Thymus (tissue), 11 donors: ENCODE measurements at regions not wholly inside any gene's neighbourhood (a gene's known extent, or its start where the extent isn't known, plus 50 kb on each side); places are given as distances from the start of the nearest gene placed in this dataset.
"Not testable (repeated sequence)": the region's sequence is repeated elsewhere in the genome, so short reads cannot be mapped to it uniquely, and the experiment has no call there.

ENCODE experiments used
- DNase-seq, 9 donors: peaks; one replicate each; pipeline ENCODE4 v3.0.0-alpha.2; 2013; ENCODE audit warnings: low spot score in 9 of 9, low read depth in 6 of 9, missing footprints in 1 of 9
- H3K27ac ChIP-seq, 2 donors: one replicate each; pipeline ENCODE4 v1.5.1; 2013; ENCODE audit warnings: control low read depth in 1 of 2, low read depth in 1 of 2, low read length in 1 of 2, mild to moderate bottlenecking in 1 of 2, moderate library complexity in 1 of 2
- H3K27me3 ChIP-seq, 2 donors: one replicate each; pipeline ENCODE4 v1.5.1; 2013; ENCODE audit warnings: low read length in 1 of 2; ENCODE audit not compliant: control insufficient read depth in 2 of 2, insufficient read depth in 1 of 2
- H3K36me3 ChIP-seq, 2 donors: one replicate each; pipeline ENCODE4 v1.5.1; 2013; ENCODE audit warnings: low read length in 1 of 2, mild to moderate bottlenecking in 1 of 2, moderate library complexity in 1 of 2; ENCODE audit not compliant: control insufficient read depth in 2 of 2, insufficient read depth in 2 of 2
- H3K4me1 ChIP-seq, 2 donors: one replicate each; pipeline ENCODE4 v1.5.1; 2013; ENCODE audit warnings: low read length in 2 of 2; ENCODE audit not compliant: control insufficient read depth in 2 of 2, insufficient read depth in 2 of 2
- H3K4me3 ChIP-seq, 2 donors: one replicate each; pipeline ENCODE4 v1.5.1; 2013; ENCODE audit warnings: low read length in 2 of 2, control low read depth in 1 of 2, mild to moderate bottlenecking in 1 of 2
- H3K9me3 ChIP-seq, 2 donors: one replicate each; pipeline ENCODE4 v1.5.1; 2013; ENCODE audit warnings: low read length in 1 of 2, mild to moderate bottlenecking in 1 of 2; ENCODE audit not compliant: control insufficient read depth in 2 of 2, insufficient read depth in 1 of 2
- WGBS: extraction: QIAGEN DNeasy Blood & Tissue Kit; methylation state at CpG from one replicate; pipeline ENCODE4 v1.1.7; 2013; 5-methylcytosine and 5-hydroxymethylcytosine counted together
- donor health status: healthy.

- DNase-seq, result no peak
- Histone ChIP-seq H3K9me3 (peaks cover 3 to 21% of the 10 kb centered on the region in 2 donors), H3K27ac (no peak overlapping the region), H3K4me3 (no peak overlapping the region), H3K36me3 (no peaks in the 10 kb centered on the region), H3K27me3 (no peaks in the 10 kb centered on the region), H3K4me1 (no peaks in the 10 kb centered on the region)
Observed at GRCh38 chr10:57094083-57094482, 733.0 kb upstream of the ZWINT start.

GRCh38 chr10:57053530-57053929 lies 692.5 kb upstream of the ZWINT start:
- DNase-seq, result no peak
- WGBS, result 92% methylated on average over 6 of the region's 6 CpGs
- H3K9me3 ChIP-seq, result peaks cover 0 to 16% of the 10 kb centered on the region in 2 donors
- H3K36me3 ChIP-seq, result no peaks in the 10 kb centered on the region
- no peaks in the 10 kb centered on the region for H3K27me3 ChIP-seq
- no peaks in the 10 kb centered on the region for H3K4me1 ChIP-seq
- H3K27ac ChIP-seq, result no peak overlapping the region
- no peak overlapping the region for H3K4me3 ChIP-seq

GRCh38 chr10:57049096-57049495 lies 688.0 kb upstream of the ZWINT start:
- no peak overlapping the region for H3K4me3 ChIP-seq
- DNase-seq, result no peak
- 72% methylated on average over 2 of the region's 2 CpGs for WGBS
- H3K4me1 ChIP-seq, result no peaks in the 10 kb centered on the region
- H3K9me3 ChIP-seq, result peaks cover 0 to 12% of the 10 kb centered on the region in 2 donors
- no peaks in the 10 kb centered on the region for H3K36me3 ChIP-seq
- no peak overlapping the region for H3K27ac ChIP-seq
- H3K27me3 ChIP-seq, result no peaks in the 10 kb centered on the region

GRCh38 chr10:57038531-57038930 lies 677.5 kb upstream of the ZWINT start:
- Histone ChIP-seq H3K27me3 (no peaks in the 10 kb centered on the region), H3K4me1 (no peaks in the 10 kb centered on the region), H3K27ac (no peak overlapping the region), H3K9me3 (no peaks in the 10 kb centered on the region), H3K36me3 (no peaks in the 10 kb centered on the region), H3K4me3 (no peak overlapping the region)
- 96% methylated on average over 2 of the region's 2 CpGs for WGBS
- no peak for DNase-seq

- DNase-seq, result no peak
Observed at GRCh38 chr10:57035310-57035709, 674.3 kb upstream of the ZWINT start.

GRCh38 chr10:57032301-57032700 lies 671.2 kb upstream of the ZWINT start:
- 86% methylated on average over 5 of the region's 5 CpGs for WGBS
- H3K27ac ChIP-seq, H3K27me3 ChIP-seq, H3K36me3 ChIP-seq, DNase-seq, H3K4me3 ChIP-seq, H3K4me1 ChIP-seq: not testable (repeated sequence)
- peaks cover 0 to 11% of the 10 kb centered on the region in 2 donors for H3K9me3 ChIP-seq

More at GRCh38 chr10:57035310-57035709, 674.3 kb upstream of the ZWINT start:
- Histone ChIP-seq H3K4me1 (no peaks in the 10 kb centered on the region), H3K9me3 (peaks cover 0 to 11% of the 10 kb centered on the region in 2 donors), H3K27me3 (no peaks in the 10 kb centered on the region), H3K27ac (no peak overlapping the region), H3K36me3 (no peaks in the 10 kb centered on the region), H3K4me3 (no peak overlapping the region)
- WGBS, result 94% methylated on average over 2 of the region's 2 CpGs

- 93% methylated on average over 4 of the region's 4 CpGs for WGBS
- peaks cover 0 to 11% of the 10 kb centered on the region in 2 donors for H3K9me3 ChIP-seq
- DNase-seq, result no peak
- H3K27ac ChIP-seq, result no peak overlapping the region
- H3K27me3 ChIP-seq, result no peaks in the 10 kb centered on the region
- H3K4me3 ChIP-seq, result no peak overlapping the region
- no peaks in the 10 kb centered on the region for H3K4me1 ChIP-seq
- no peaks in the 10 kb centered on the region for H3K36me3 ChIP-seq
Observed at GRCh38 chr10:57031346-57031745, 670.3 kb upstream of the ZWINT start.

GRCh38 chr10:57026307-57026706 lies 665.2 kb upstream of the ZWINT start:
- Histone ChIP-seq H3K36me3 (no peaks in the 10 kb centered on the region), H3K4me1 (no peaks in the 10 kb centered on the region), H3K9me3 (no peaks in the 10 kb centered on the region), H3K4me3 (no peak overlapping the region), H3K27me3 (no peaks in the 10 kb centered on the region), H3K27ac (no peak overlapping the region)
- DNase-seq, result no peak
- 94% methylated on average over 1 of the region's 1 CpG for WGBS

GRCh38 chr10:57023626-57024025 lies 662.6 kb upstream of the ZWINT start:
- Histone ChIP-seq H3K9me3 (peaks cover 0 to 3% of the 10 kb centered on the region in 2 donors), H3K4me3 (no peak overlapping the region), H3K4me1 (no peaks in the 10 kb centered on the region), H3K36me3 (no peaks in the 10 kb centered on the region), H3K27me3 (no peaks in the 10 kb centered on the region), H3K27ac (no peak overlapping the region)
- DNase-seq, result no peak
- WGBS, result 89% methylated on average over 1 of the region's 1 CpG

- no peaks in the 10 kb centered on the region for H3K4me1 ChIP-seq
- 68% methylated on average over 1 of the region's 1 CpG for WGBS
- no peaks in the 10 kb centered on the region for H3K27me3 ChIP-seq
- no peaks in the 10 kb centered on the region for H3K36me3 ChIP-seq
- no peak for DNase-seq
- H3K27ac ChIP-seq, result no peak overlapping the region
- H3K4me3 ChIP-seq, result no peak overlapping the region
- peaks cover 1 to 24% of the 10 kb centered on the region in 2 donors for H3K9me3 ChIP-seq
Observed at GRCh38 chr10:57018452-57018851, 657.4 kb upstream of the ZWINT start.
